ENCODE measurements at regions not wholly inside any gene's neighbourhood (a gene's known extent, or its start where the extent isn't known, plus 50 kb on each side); places are given as distances from the start of the nearest gene placed in this dataset.

- no peak overlapping the region for H2BK5ac ChIP-seq (ENCODE audit: low read depth, low read length, poor library complexity, severe bottlenecking)
- dilution Hi-C loops (cut with HindIII; ENCODE audit: low sequenced_read_pairs, unreplicated experiment) (no loop called here), in situ Hi-C loops (cut with MboI; ENCODE audit: low sequenced_read_pairs) (no loop called here), intact Hi-C loops (cut with micrococcal nuclease) (no loop called here)
- H3K9ac ChIP-seq (ENCODE audit: low read depth, low read length), result no peak overlapping the region
- H2BK20ac ChIP-seq (ENCODE audit: low read depth, low read length), result no peak overlapping the region
- no peak overlapping the region for H3K23ac ChIP-seq (ENCODE audit: low read depth, low read length)
- no peak overlapping the region for H3K4ac ChIP-seq (ENCODE audit: low read depth, low read length)
- no peak overlapping the region for H3K27ac ChIP-seq (ENCODE audit: insufficient read depth, low read length)
- 100% methylated on average over 1 of the region's 8 CpGs; no CpG with 5 or more reads in 1 of the 2 experiments for WGBS, 2 experiments (ENCODE audit: extremely low coverage in 2 of 2, insufficient read length in 1 of 2)
- H2AK5ac ChIP-seq (ENCODE audit: low read depth, low read length), result no peak overlapping the region
- no TSS peak for BruUV-seq (replicated peaks)
- no peak overlapping the region for H3K56ac ChIP-seq (ENCODE audit: extremely low read depth, insufficient read depth, low read length)
- H3K4me2 ChIP-seq (ENCODE audit: low read depth, low read length), result no peak overlapping the region
- no peaks in the 10 kb centered on the region for H3K27me3 ChIP-seq (ENCODE audit: control insufficient read depth, insufficient read depth, low read length)
- H3K14ac ChIP-seq (replicated peaks; ENCODE audit: low read depth, low read length), result no peak overlapping the region
- no peaks in the 10 kb centered on the region for H3K4me1 ChIP-seq (ENCODE audit: control insufficient read depth, insufficient read depth, low read length)
- ATAC-seq (ENCODE audit: low read depth) (no peak), DNase-seq (no peak)
- H2AK9ac ChIP-seq (replicated peaks; ENCODE audit: low read depth, low read length, poor library complexity), result no peak overlapping the region
- TF ChIP-seq RFX5 (IDR thresholded peaks at IDR 0.05; ENCODE audit: low read depth, low read length), result no peak
- no peak for TF ChIP-seq CTCF (conservative IDR thresholded peaks at IDR 0.05; ENCODE audit: low read depth, low read length)
- TF ChIP-seq, protein P1, sequence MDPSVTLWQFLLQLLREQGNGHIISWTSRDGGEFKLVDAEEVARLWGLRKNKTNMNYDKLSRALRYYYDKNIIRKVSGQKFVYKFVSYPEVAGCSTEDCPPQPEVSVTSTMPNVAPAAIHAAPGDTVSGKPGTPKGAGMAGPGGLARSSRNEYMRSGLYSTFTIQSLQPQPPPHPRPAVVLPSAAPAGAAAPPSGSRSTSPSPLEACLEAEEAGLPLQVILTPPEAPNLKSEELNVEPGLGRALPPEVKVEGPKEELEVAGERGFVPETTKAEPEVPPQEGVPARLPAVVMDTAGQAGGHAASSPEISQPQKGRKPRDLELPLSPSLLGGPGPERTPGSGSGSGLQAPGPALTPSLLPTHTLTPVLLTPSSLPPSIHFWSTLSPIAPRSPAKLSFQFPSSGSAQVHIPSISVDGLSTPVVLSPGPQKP (IDR thresholded peaks at IDR 0.05; ENCODE audit: borderline replicate concordance, low read depth, low read length), result no peak
- TF ChIP-seq FOS (IDR thresholded peaks at IDR 0.05; ENCODE audit: low read depth, low read length), result no peak
- no peak for TF ChIP-seq MXI1 (IDR thresholded peaks at IDR 0.05; ENCODE audit: borderline replicate concordance, low read depth, low read length)
- TF ChIP-seq CEBPB (IDR thresholded peaks at IDR 0.05; ENCODE audit: low read depth, low read length), result no peak
- TF ChIP-seq NFE2L2 (IDR thresholded peaks at IDR 0.05; ENCODE audit: low read depth, low read length), result no peak
- TF ChIP-seq RAD21 (IDR thresholded peaks at IDR 0.05; ENCODE audit: low read length), result no peak
- no peak for TF ChIP-seq CHD1 (IDR thresholded peaks at IDR 0.05; ENCODE audit: low read depth, low read length)
- no peak for TF ChIP-seq SMC3 (IDR thresholded peaks at IDR 0.05; ENCODE audit: low read depth, low read length)
- TF ChIP-seq USF2 (IDR thresholded peaks at IDR 0.05; ENCODE audit: low read depth, low read length), result no peak
- TF ChIP-seq MAFK (IDR thresholded peaks at IDR 0.05; ENCODE audit: low read depth, low read length), result no peak
- TF ChIP-seq RCOR1 (IDR thresholded peaks at IDR 0.05; ENCODE audit: insufficient replicate concordance, low read length), result no peak
- no peak for TF ChIP-seq POLR2A (IDR thresholded peaks at IDR 0.05; ENCODE audit: low read depth, low read length)
- no peak for TF ChIP-seq BHLHE40 (IDR thresholded peaks at IDR 0.05; ENCODE audit: low read depth, low read length)
- no peak for TF ChIP-seq MAZ (IDR thresholded peaks at IDR 0.05; ENCODE audit: borderline replicate concordance, low read depth, low read length)
- H4K8ac ChIP-seq (ENCODE audit: low read depth in 2 of 2, low read length in 2 of 2), result no peak overlapping the region
- no peaks in the 10 kb centered on the region for H3K9me1 ChIP-seq (ENCODE audit: insufficient read depth, low read length)
- no peaks in the 10 kb centered on the region for H3K36me3 ChIP-seq (ENCODE audit: control insufficient read depth, insufficient read depth, low read length)
- H4K91ac ChIP-seq (ENCODE audit: insufficient read depth, low read depth, low read length), result no peak overlapping the region
- H3K79me1 ChIP-seq (ENCODE audit: low read depth in 1 of 2, low read length in 2 of 2), result no peaks in the 10 kb centered on the region
- H4K5ac ChIP-seq (ENCODE audit: low read depth, low read length), result no peak overlapping the region
- no peak overlapping the region for H2AFZ ChIP-seq (replicated peaks; ENCODE audit: low read length, poor library complexity)
- CTCF ChIA-PET, result no interaction called here
- H2BK15ac ChIP-seq (ENCODE audit: low read depth, low read length), result no peak overlapping the region
- peaks cover 4% of the 10 kb centered on the region; the same call in 1 of the 2 replicates for H3K9me3 ChIP-seq (ENCODE audit: control insufficient read depth, insufficient read depth, low read length)
- H2BK120ac ChIP-seq (ENCODE audit: low read depth, low read length), result no peak overlapping the region
- POLR2A ChIA-PET (ENCODE audit: unreplicated experiment), result no interaction called here
- no peak overlapping the region for H3K18ac ChIP-seq (ENCODE audit: low read depth, low read length)
- no peaks in the 10 kb centered on the region for H4K20me1 ChIP-seq (ENCODE audit: insufficient read depth, low read length)
- no peak overlapping the region for H3K4me3 ChIP-seq (ENCODE audit: insufficient read depth, low read depth, low read length)
These were observed 135.5 kb upstream of the SGO1 start for GRCh38 chr3:20321391-20322047.
